OCI-LY1 (cell line): ENCODE measurements at regions not wholly inside any gene's neighbourhood (a gene's known extent, or its start where the extent isn't known, plus 50 kb on each side); places are given as distances from the start of the nearest gene placed in this dataset.
"Not testable (repeated sequence)": the region's sequence is repeated elsewhere in the genome, so short reads cannot be mapped to it uniquely, and the experiment has no call there.

Source experiments
- H2AFZ ChIP-seq: fragments of 200-600 bp; sonication (generic), shearing (Covaris generic); 2 replicates; pipeline ENCODE4 v1.6.0; 2014; ENCODE audit warnings: antibody characterized with exemption, mild to moderate bottlenecking, low read length
- H3F3A ChIP-seq: fragments of 200-600 bp; sonication (generic), shearing (Covaris generic); 2 replicates; pipeline ENCODE4 v1.6.0; 2014; ENCODE audit warnings: mild to moderate bottlenecking, antibody characterized with exemption, low read length, moderate library complexity; ENCODE audit not compliant: insufficient read depth
- H3K27ac ChIP-seq: fragments of 200-600 bp; sonication (generic); 2 replicates; pipeline ENCODE4 v1.5.1; 2014; ENCODE audit warnings: low read length, mixed run types, mild to moderate bottlenecking, low read depth; ENCODE audit not compliant: poor library complexity, severe bottlenecking
- H3K27me3 ChIP-seq: fragments of 200-600 bp; sonication (generic); 2 replicates; pipeline ENCODE4 v1.6.0; 2014; ENCODE audit warnings: antibody characterized with exemption, mild to moderate bottlenecking, low read length, moderate library complexity; ENCODE audit not compliant: insufficient read depth
- H3K36me3 ChIP-seq: fragments of 200-600 bp; sonication (generic); 2 replicates; pipeline ENCODE4 v1.6.1; 2014; ENCODE audit warnings: mild to moderate bottlenecking, antibody characterized with exemption, low read length, moderate library complexity, mixed read lengths; ENCODE audit not compliant: insufficient read depth
- H3K4me1 ChIP-seq: fragments of 200-600 bp; sonication (generic); 2 replicates; pipeline ENCODE4 v1.5.1; 2014; ENCODE audit warnings: mild to moderate bottlenecking, low read length, moderate library complexity; ENCODE audit not compliant: insufficient read depth, severe bottlenecking
- H3K4me2 ChIP-seq: fragments of 200-600 bp; sonication (generic), shearing (Covaris generic); 2 replicates; pipeline ENCODE4 v1.6.1; 2014; ENCODE audit warnings: low read length
- H3K4me3 ChIP-seq: fragments of 200-600 bp; sonication (generic); 2 replicates; pipeline ENCODE4 v1.5.1; 2014; ENCODE audit warnings: low read length, low read depth, mild to moderate bottlenecking, mixed read lengths; ENCODE audit not compliant: poor library complexity, severe bottlenecking
- H3K79me2 ChIP-seq: fragments of 200-600 bp; shearing (Covaris generic); 2 replicates; pipeline ENCODE4 v1.6.1; 2016; ENCODE audit warnings: mixed run types, low read length, mixed read lengths; ENCODE audit not compliant: insufficient read depth
- H3K9ac ChIP-seq: fragments of 200-600 bp; sonication (generic), shearing (Covaris generic); 2 replicates; pipeline ENCODE4 v1.6.1; 2014; ENCODE audit warnings: mild to moderate bottlenecking, low read length, mixed read lengths
- H3K9me2 ChIP-seq: fragments of 200-600 bp; sonication (generic), shearing (Covaris generic); 2 replicates; pipeline ENCODE4 v1.6.1; 2014; ENCODE audit warnings: low read depth, mild to moderate bottlenecking, low read length, mixed read lengths
- H3K9me3 ChIP-seq: fragments of 200-600 bp; shearing (Covaris generic); 2 replicates; pipeline ENCODE4 v1.6.1; 2014; ENCODE audit warnings: low read length, mixed read lengths
- H4K20me1 ChIP-seq: fragments of 200-600 bp; sonication (generic), shearing (Covaris generic); 2 replicates; pipeline ENCODE4 v1.6.0; 2016; ENCODE audit warnings: mild to moderate bottlenecking, low read length; ENCODE audit not compliant: insufficient read depth
- EZH2 ChIP-seq: fragments of 200-600 bp; sonication (generic), shearing (Covaris generic); IDR thresholded peaks from 2 replicates; pipeline ENCODE4 v1.8.0; 2017; ENCODE audit warnings: borderline replicate concordance, mixed run types, mild to moderate bottlenecking, antibody characterized with exemption, low read length, moderate library complexity, mixed read lengths
- TF ChIP-seq, protein P1 (sequence below): fragments of 200-600 bp; sonication (generic), shearing (Covaris generic); IDR thresholded peaks from 2 replicates; pipeline ENCODE4 v1.5.1; 2017; ENCODE audit warnings: mild to moderate bottlenecking, antibody characterized with exemption, low read length, moderate library complexity, mixed read lengths

- no peak for TF ChIP-seq EZH2
- TF ChIP-seq, protein P1, sequence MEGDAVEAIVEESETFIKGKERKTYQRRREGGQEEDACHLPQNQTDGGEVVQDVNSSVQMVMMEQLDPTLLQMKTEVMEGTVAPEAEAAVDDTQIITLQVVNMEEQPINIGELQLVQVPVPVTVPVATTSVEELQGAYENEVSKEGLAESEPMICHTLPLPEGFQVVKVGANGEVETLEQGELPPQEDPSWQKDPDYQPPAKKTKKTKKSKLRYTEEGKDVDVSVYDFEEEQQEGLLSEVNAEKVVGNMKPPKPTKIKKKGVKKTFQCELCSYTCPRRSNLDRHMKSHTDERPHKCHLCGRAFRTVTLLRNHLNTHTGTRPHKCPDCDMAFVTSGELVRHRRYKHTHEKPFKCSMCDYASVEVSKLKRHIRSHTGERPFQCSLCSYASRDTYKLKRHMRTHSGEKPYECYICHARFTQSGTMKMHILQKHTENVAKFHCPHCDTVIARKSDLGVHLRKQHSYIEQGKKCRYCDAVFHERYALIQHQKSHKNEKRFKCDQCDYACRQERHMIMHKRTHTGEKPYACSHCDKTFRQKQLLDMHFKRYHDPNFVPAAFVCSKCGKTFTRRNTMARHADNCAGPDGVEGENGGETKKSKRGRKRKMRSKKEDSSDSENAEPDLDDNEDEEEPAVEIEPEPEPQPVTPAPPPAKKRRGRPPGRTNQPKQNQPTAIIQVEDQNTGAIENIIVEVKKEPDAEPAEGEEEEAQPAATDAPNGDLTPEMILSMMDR, result no peak
- Histone ChIP-seq H3K27me3 (peaks cover 25% of the 10 kb centered on the region), H2AFZ (no peak overlapping the region), H3K27ac (no peak overlapping the region), H3K36me3 (no peaks in the 10 kb centered on the region), H3K9me2 (no peaks in the 10 kb centered on the region), H4K20me1 (no peaks in the 10 kb centered on the region), H3K9me3 (no peaks in the 10 kb centered on the region), H3F3A (no peaks in the 10 kb centered on the region), H3K4me1 (no peaks in the 10 kb centered on the region), H3K4me2 (no peak overlapping the region), H3K4me3 (no peak overlapping the region), H3K79me2 (no peaks in the 10 kb centered on the region), H3K9ac (no peak overlapping the region)
Measured at GRCh38 chr1:10947691-10948462, 64.6 kb upstream of the TARDBP start.

- no peaks in the 10 kb centered on the region for H4K20me1 ChIP-seq
- no peaks in the 10 kb centered on the region for H3F3A ChIP-seq
- H3K27me3 ChIP-seq, result peaks cover 27% of the 10 kb centered on the region
- no peaks in the 10 kb centered on the region for H3K9me3 ChIP-seq
- no peaks in the 10 kb centered on the region for H3K4me1 ChIP-seq
- H2AFZ ChIP-seq, result no peak overlapping the region
- H3K9me2 ChIP-seq, result no peaks in the 10 kb centered on the region
- H3K4me3 ChIP-seq, result no peak overlapping the region
- H3K79me2 ChIP-seq, result no peaks in the 10 kb centered on the region
- no peak overlapping the region for H3K27ac ChIP-seq
- H3K9ac ChIP-seq, result no peak overlapping the region
- no peak for TF ChIP-seq EZH2
- TF ChIP-seq, protein P1, result no peak
- H3K36me3 ChIP-seq, result no peaks in the 10 kb centered on the region
- H3K4me2 ChIP-seq, result no peak overlapping the region
Measured at GRCh38 chr1:10948463-10948775, 64.0 kb upstream of the TARDBP start.

- Histone ChIP-seq H3F3A (no peaks in the 10 kb centered on the region), H4K20me1 (no peaks in the 10 kb centered on the region), H3K79me2 (no peaks in the 10 kb centered on the region), H3K27me3 (peaks cover 27% of the 10 kb centered on the region; the same call in 1 of the 2 replicates), H3K9me2 (no peaks in the 10 kb centered on the region), H2AFZ (no peak overlapping the region), H3K9me3 (no peaks in the 10 kb centered on the region), H3K4me2 (no peak overlapping the region), H3K27ac (no peak overlapping the region), H3K4me3 (no peak overlapping the region), H3K9ac (no peak overlapping the region), H3K36me3 (no peaks in the 10 kb centered on the region), H3K4me1 (no peaks in the 10 kb centered on the region)
- TF ChIP-seq EZH2, result no peak
- TF ChIP-seq, protein P1, result no peak
Measured at GRCh38 chr1:10950316-10951172, 61.9 kb upstream of the TARDBP start.

GRCh38 chr1:10951298-10951697 is 61.2 kb upstream of the TARDBP start:
- peaks cover 22% of the 10 kb centered on the region; the same call in 1 of the 2 replicates for H3K27me3 ChIP-seq

More at GRCh38 chr1:10951298-10951697, 61.2 kb upstream of the TARDBP start:
- not testable (repeated sequence) for H3K9me2 ChIP-seq, H2AFZ ChIP-seq, H3K36me3 ChIP-seq, H3K4me1 ChIP-seq, H3K27ac ChIP-seq, H3K4me2 ChIP-seq, H3K9ac ChIP-seq, H3K79me2 ChIP-seq, H3K4me3 ChIP-seq, H3K9me3 ChIP-seq, H4K20me1 ChIP-seq, H3F3A ChIP-seq
